GM19023 (cell line): ENCODE measurements at regions not wholly inside any gene's neighbourhood (a gene's known extent, or its start where the extent isn't known, plus 50 kb on each side); places are given as distances from the start of the nearest gene placed in this dataset.
"Not testable (repeated sequence)": the region's sequence is repeated elsewhere in the genome, so short reads cannot be mapped to it uniquely, and the experiment has no call there.

ENCODE experiments used
- ATAC-seq: cut with Tn5 transposase; IDR thresholded peaks from one replicate; pipeline ENCODE4 v1.9.1; 2021; ENCODE audit warnings: mild to moderate bottlenecking, moderate library complexity; ENCODE audit not compliant: unreplicated experiment

- ATAC-seq: not testable (repeated sequence)
Measured at GRCh38 chr9:42325142-42325541, 141.7 kb downstream of the SPATA31A6 start.

GRCh38 chr9:42325561-42325960, 142.1 kb downstream of the SPATA31A6 start:
- ATAC-seq: not testable (repeated sequence)

GRCh38 chr9:42326482-42326881, 143.0 kb downstream of the SPATA31A6 start:
- ATAC-seq: not testable (repeated sequence)

- ATAC-seq: not testable (repeated sequence)
Measured at GRCh38 chr9:42335342-42335741, 151.9 kb downstream of the SPATA31A6 start.

- ATAC-seq: not testable (repeated sequence)
Measured at GRCh38 chr9:42335984-42336657, 152.7 kb downstream of the SPATA31A6 start.

GRCh38 chr9:42338275-42338674, 154.8 kb downstream of the SPATA31A6 start:
- not testable (repeated sequence) for ATAC-seq

- ATAC-seq: not testable (repeated sequence)
Measured at GRCh38 chr9:42339671-42340434, 156.4 kb downstream of the SPATA31A6 start.

- ATAC-seq: not testable (repeated sequence)
Measured at GRCh38 chr9:42340435-42340723, 156.9 kb downstream of the SPATA31A6 start.

GRCh38 chr9:42341860-42342259, 158.4 kb downstream of the SPATA31A6 start:
- ATAC-seq: not testable (repeated sequence)

GRCh38 chr9:42342297-42342696, 158.8 kb downstream of the SPATA31A6 start:
- ATAC-seq: not testable (repeated sequence)

- ATAC-seq: not testable (repeated sequence)
Measured at GRCh38 chr9:42344508-42344907, 161.0 kb downstream of the SPATA31A6 start.

- not testable (repeated sequence) for ATAC-seq
Measured at GRCh38 chr9:42346916-42347315, 163.5 kb downstream of the SPATA31A6 start.

- ATAC-seq: not testable (repeated sequence)
Measured at GRCh38 chr9:42349181-42349580, 165.7 kb downstream of the SPATA31A6 start.

GRCh38 chr9:42350412-42350811, 167.0 kb downstream of the SPATA31A6 start:
- ATAC-seq: not testable (repeated sequence)

GRCh38 chr9:42357604-42358373, 174.3 kb downstream of the SPATA31A6 start:
- not testable (repeated sequence) for ATAC-seq

GRCh38 chr9:42358626-42359247, 175.3 kb downstream of the SPATA31A6 start:
- ATAC-seq: not testable (repeated sequence)

- ATAC-seq: not testable (repeated sequence)
Measured at GRCh38 chr9:42364410-42365243, 181.2 kb downstream of the SPATA31A6 start.

GRCh38 chr9:42365244-42365945, 181.9 kb downstream of the SPATA31A6 start:
- ATAC-seq: peak; percentile 90

- not testable (repeated sequence) for ATAC-seq
Measured at GRCh38 chr9:42368279-42368881, 184.9 kb downstream of the SPATA31A6 start.
